ENCODE measurements at regions not wholly inside any gene's neighbourhood (a gene's known extent, or its start where the extent isn't known, plus 50 kb on each side); places are given as distances from the start of the nearest gene placed in this dataset.

- no peak for TF ChIP-seq CTCF (conservative IDR thresholded peaks at IDR 0.05)
- TF ChIP-seq EZH2 (IDR thresholded peaks at IDR 0.05; ENCODE audit: low read depth) = no peak
Observed at GRCh38 chr16:59124056-59124455, 389.9 kb upstream of the GOT2 start.

Data from PC-9 (cell line).